Skin of body (tissue), 2 donors: ENCODE measurements at regions not wholly inside any gene's neighbourhood (a gene's known extent, or its start where the extent isn't known, plus 50 kb on each side); places are given as distances from the start of the nearest gene placed in this dataset. TPM values are rescaled to one million over a fixed set of nuclear protein-coding genes. Genes with fewer than 3 reads are reported as not detected.

Experiments used
- DNase-seq: peaks from one replicate; lab custom pipeline; 2025; lab: John Stamatoyannopoulos, UW
- small RNA-seq: library from RNA; depleted of rRNA; stranded (forward); fragments of <200 nt; gene quantifications from one replicate; pipeline ENCODE3, GENCODE V24; 2014; ENCODE audit warnings: low replicate concordance

DNA sequence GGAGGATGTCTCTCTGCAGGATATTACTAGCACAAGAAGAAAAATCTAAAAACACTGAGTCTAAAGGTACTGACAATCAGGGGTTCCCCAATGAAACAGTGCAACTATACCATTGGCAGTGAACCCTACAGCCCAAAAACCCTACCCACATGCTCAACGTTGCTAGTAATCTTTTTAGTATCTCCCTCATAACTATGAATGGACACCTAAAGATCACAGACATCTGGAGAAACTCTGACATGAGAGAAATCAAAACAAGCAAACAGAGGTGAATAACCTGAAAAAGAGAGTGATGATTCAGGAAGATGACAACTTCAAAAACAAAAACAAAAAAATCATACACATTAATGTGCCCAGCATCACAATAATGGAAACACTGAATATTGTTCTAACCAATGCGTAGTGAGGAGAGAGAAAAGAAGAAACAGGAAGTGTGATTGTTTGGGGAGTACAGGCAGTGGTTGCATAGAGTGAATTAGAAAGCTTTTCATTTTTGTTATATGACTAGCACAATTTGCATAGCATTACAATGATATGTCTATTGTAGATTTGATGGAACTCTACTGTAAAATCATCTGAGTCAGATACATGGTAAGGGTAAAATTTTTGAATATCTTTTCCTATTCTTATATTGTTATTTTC lies 78.9 kb upstream of the FMR1 start:
- no peak for DNase-seq

DNA sequence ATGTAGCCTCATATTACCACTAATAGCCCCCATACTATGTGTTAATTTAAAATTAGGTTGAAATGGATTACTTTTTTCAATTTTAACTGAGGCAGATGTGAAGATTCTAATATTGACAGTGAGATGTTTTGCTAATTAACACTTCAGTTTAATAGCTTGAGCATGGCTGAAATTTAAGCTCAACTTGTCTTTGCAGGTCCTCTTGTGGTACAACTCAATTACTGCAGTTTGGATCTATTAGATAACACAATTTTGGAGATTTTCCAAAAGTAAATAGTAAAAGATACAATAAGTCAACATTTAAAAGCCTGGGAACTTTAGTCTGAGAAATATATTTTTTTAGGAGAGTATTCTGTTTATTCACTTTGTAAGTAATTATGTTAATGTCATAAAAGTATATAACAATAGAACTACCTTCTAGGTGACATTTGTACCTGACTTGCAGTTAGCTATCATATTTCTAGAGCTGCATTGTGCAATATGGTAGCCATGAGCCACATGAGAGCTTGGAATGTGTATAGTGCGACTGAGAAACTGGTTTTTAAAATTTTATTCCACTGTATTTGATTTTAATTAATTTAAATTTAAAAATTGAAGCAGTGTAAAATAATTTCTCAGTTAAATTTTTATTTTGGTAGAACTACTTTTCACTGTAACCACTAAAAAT lies 73.1 kb upstream of the FMR1 start:
- DNase-seq = no peak

DNA sequence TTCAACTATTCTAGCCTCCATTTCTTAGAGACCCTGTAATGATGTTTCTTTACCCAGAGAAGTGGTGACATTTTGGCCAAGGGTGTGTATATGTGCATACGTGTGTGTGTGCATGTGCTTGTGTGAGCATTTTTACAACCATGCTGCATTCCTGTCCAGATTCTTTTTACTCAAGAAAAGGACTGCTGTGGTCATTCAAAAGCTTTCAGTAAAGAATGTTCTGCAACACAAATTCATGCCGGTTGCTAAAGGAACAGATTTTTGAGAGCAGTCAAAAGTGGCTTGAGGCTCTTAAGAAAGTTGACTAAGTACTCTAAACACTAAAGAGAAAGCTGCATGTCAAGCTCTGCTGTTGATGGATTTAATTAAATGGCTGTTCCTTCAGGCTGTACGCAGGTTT lies 65.0 kb upstream of the FMR1 start:
- DNase-seq = no peak

DNA sequence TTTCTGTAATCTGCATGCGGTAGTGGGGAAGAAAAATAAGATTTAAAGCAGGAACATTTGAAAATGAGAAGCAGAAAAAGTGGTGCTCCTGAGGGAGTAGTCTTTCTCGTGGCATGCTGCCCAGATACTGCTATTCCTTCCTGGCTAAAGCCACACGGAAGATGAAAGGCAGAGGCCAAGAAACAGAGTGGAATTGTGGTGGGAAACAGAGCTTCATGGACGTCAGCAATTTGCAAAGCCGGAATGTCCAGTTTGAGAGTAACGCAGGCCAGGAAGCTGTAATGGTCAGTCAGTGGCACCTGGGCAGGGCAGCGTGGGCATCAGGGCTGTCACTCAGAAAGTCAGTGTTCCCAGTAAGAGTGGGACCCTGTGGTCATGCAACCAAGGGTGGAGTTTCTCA lies 63.7 kb upstream of the FMR1 start:
- peak; percentile 3 for DNase-seq

- DNase-seq = no peak
Measured at GRCh38 chrX:147848543-147849443, 62.9 kb upstream of the FMR1 start.

GRCh38 chrX:147850875-147851274 lies 60.8 kb upstream of the FMR1 start:
- no peak for DNase-seq

GRCh38 chrX:147853701-147854100 lies 58.0 kb upstream of the FMR1 start:
- DNase-seq = no peak

- DNase-seq = no peak
Measured at GRCh38 chrX:147859666-147860065, 52.1 kb upstream of the FMR1 start.

Small RNA genes lying in the stretch of these regions (small RNA-seq; reads per million reads assigned to genes)
- gene AC016925.1 (not detected), gene AC016925.2 (not detected), gene AL009048.1 (not detected), gene AL096861.1 (not detected), gene RNU6-382P (not detected)
